Spleen (tissue), 11 donors: ENCODE measurements at regions not wholly inside any gene's neighbourhood (a gene's known extent, or its start where the extent isn't known, plus 50 kb on each side); places are given as distances from the start of the nearest gene placed in this dataset.

Experiments
- DNase-seq: peaks from one replicate; pipeline ENCODE4 v3.0.0-alpha.2; 2020
- H3K27ac ChIP-seq, 8 donors: fragments of 200-600 bp; sonication (generic) in 7 of 8; 1 replicate in 4 of 8; 2 replicates in 4 of 8; pipeline versions ENCODE4 v1.5.0 to v1.8.0; 2016 to 2021; ENCODE audit warnings: inconsistent platforms in 4 of 8, mild to moderate bottlenecking in 4 of 8, moderate library complexity in 1 of 8
- H3K27me3 ChIP-seq, 7 donors: fragments of 200-600 bp; sonication (generic) in 6 of 7; replicated peaks in 1 of 7; 1 replicate in 4 of 7; 2 replicates in 3 of 7; pipeline versions ENCODE4 v1.5.0 to v1.8.0; 2016 to 2021; ENCODE audit warnings: inconsistent platforms in 3 of 7, mild to moderate bottlenecking in 1 of 7
- H3K36me3 ChIP-seq, 6 donors: fragments of 200-600 bp; sonication (generic) in 5 of 6; 1 replicate in 4 of 6; 2 replicates in 2 of 6; pipeline versions ENCODE4 v1.5.0 to v1.8.0; 2016 to 2021; ENCODE audit warnings: inconsistent platforms in 2 of 6
- H3K4me1 ChIP-seq, 6 donors: fragments of 200-600 bp; sonication (generic) in 5 of 6; 1 replicate in 3 of 6; 2 replicates in 3 of 6; pipeline versions ENCODE4 v1.5.0 to v1.8.0; 2016 to 2021; ENCODE audit warnings: inconsistent platforms in 3 of 6
- H3K4me3 ChIP-seq, 8 donors: fragments of 200-600 bp; sonication (generic) in 7 of 8; 1 replicate in 4 of 8; 2 replicates in 4 of 8; pipeline versions ENCODE4 v1.5.0 to v1.8.0; 2016 to 2021; ENCODE audit warnings: inconsistent platforms in 4 of 8, mild to moderate bottlenecking in 4 of 8, moderate library complexity in 2 of 8
- H3K9me3 ChIP-seq, 8 donors: fragments of 200-600 bp; sonication (generic) in 7 of 8; 1 replicate in 4 of 8; 2 replicates in 4 of 8; pipeline versions ENCODE4 v1.5.0 to v1.8.0; 2016 to 2021; ENCODE audit warnings: inconsistent platforms in 4 of 8
- POLR2A ChIP-seq, 3 donors: fragments of 450-650 bp; IDR thresholded peaks; one replicate each; pipeline ENCODE4 v1.5.1; 2017; ENCODE audit warnings: antibody characterized with exemption in 3 of 3, mild to moderate bottlenecking in 1 of 3
- POLR2AphosphoS5 ChIP-seq, 3 donors: sonication (generic); formaldehyde crosslinking; IDR thresholded peaks; one replicate each; pipeline ENCODE4 v1.5.1; 2017; ENCODE audit warnings: antibody characterized with exemption in 3 of 3
- WGBS, 5 donors: extraction: QIAGEN DNeasy Blood & Tissue Kit in 3 of 5; methylation state at CpG; one replicate each; pipeline versions ENCODE4 v1.1.5 to v1.1.7; 2013 to 2018; 5-methylcytosine and 5-hydroxymethylcytosine counted together
- intact Hi-C: fragments of 100-400 bp; cut with DNase I; formaldehyde crosslinking; loops from one replicate; pipeline ENCODE4 v1.15.0; 2023; ENCODE audit warnings: low total_unique reads
- TF ChIP-seq, protein P1 (sequence below), 11 experiments: fragments of 200-600 bp in 7 of 11; fragments of 450-650 bp in 4 of 11; sonication (generic) in 4 of 11; IDR thresholded peaks in 8 of 11; conservative IDR thresholded peaks in 3 of 11; 1 replicate in 7 of 11; 2 replicates in 4 of 11; pipeline versions ENCODE4 v1.4.0 to v1.8.0; 2016 to 2021; ENCODE audit warnings: antibody characterized with exemption in 11 of 11, inconsistent platforms in 4 of 11, mild to moderate bottlenecking in 1 of 11
- donor health status: healthy with polysubstance abuse.
- donor health status: DM: no; HTN: no; CAD: no; lungs with moderate emphysema.
- donor health status: DM: no; HTN: no; CAD: no.
- donor health status: Bipolar disorder and iron deficiency.
- donor health status: healthy.
- donor health status: DM: no; HTN: no; CAD: no.
- donor health status: DM: yes; HTN: yes; CAD: no.

DNA sequence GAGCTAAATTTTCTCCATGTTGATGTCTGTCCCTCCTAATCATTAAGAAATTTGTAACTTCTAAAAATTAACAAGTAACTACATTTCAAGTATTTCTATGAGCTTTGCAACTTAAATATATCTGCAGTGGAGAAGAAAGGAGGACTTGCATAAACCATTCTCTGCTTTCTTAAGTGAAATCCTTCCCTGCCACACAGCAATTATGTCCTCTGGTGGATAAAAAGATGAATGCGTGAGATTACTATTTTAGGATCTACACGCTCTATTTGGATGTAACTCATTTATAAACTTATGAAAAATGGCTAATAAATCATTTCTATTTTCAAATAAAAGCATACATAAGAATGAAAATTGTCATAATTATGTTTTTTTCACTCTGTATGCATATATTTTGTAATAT lies 338.0 kb upstream of the PTCHD4 start:
- Histone ChIP-seq H3K4me1 (no peaks in the 10 kb centered on the region), H3K27me3 (no peaks in the 10 kb centered on the region), H3K36me3 (no peaks in the 10 kb centered on the region), H3K4me3 (no peak overlapping the region), H3K27ac (no peak overlapping the region), H3K9me3 (peaks cover 0 to 28% (median 13%) of the 10 kb centered on the region in 8 donors)
- no peak for DNase-seq
- TF ChIP-seq POLR2AphosphoS5 (IDR thresholded peaks at IDR 0.05) (no peak), POLR2A (IDR thresholded peaks at IDR 0.05) (no peak)
- TF ChIP-seq, protein P1, sequence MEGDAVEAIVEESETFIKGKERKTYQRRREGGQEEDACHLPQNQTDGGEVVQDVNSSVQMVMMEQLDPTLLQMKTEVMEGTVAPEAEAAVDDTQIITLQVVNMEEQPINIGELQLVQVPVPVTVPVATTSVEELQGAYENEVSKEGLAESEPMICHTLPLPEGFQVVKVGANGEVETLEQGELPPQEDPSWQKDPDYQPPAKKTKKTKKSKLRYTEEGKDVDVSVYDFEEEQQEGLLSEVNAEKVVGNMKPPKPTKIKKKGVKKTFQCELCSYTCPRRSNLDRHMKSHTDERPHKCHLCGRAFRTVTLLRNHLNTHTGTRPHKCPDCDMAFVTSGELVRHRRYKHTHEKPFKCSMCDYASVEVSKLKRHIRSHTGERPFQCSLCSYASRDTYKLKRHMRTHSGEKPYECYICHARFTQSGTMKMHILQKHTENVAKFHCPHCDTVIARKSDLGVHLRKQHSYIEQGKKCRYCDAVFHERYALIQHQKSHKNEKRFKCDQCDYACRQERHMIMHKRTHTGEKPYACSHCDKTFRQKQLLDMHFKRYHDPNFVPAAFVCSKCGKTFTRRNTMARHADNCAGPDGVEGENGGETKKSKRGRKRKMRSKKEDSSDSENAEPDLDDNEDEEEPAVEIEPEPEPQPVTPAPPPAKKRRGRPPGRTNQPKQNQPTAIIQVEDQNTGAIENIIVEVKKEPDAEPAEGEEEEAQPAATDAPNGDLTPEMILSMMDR (IDR thresholded peaks at IDR 0.05 in 8 of 11, conservative IDR thresholded peaks at IDR 0.05 in 3 of 11): no peak
- WGBS, 5 donors: 87 to 96% (median 93%) methylated on average over 2 of the region's 2 CpGs
- intact Hi-C loops: no loop called here

DNA sequence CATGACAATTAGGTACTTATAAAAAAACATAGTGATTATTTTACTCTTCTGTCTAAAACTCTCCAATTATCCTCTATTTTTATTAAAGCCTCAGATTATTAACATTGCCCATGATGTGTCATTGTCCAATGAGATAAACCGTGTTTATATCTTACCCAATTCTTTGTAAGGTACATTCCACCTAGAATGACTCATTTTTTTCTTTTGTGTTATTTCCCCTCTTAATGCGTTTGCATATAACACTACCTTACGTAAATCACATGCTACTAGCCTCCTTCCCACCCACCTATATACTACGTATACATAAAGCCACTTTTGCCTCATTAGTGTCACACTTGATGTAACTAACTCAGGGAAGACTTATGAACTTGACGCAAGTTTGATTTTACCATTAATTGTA lies 336.3 kb upstream of the PTCHD4 start:
- Histone ChIP-seq H3K27ac (no peak overlapping the region), H3K4me3 (no peak overlapping the region), H3K36me3 (no peaks in the 10 kb centered on the region), H3K4me1 (no peaks in the 10 kb centered on the region), H3K27me3 (no peaks in the 10 kb centered on the region), H3K9me3 (peaks cover 0 to 28% (median 13%) of the 10 kb centered on the region in 8 donors)
- TF ChIP-seq POLR2AphosphoS5 (IDR thresholded peaks at IDR 0.05) (no peak), POLR2A (IDR thresholded peaks at IDR 0.05) (no peak)
- TF ChIP-seq, protein P1 (IDR thresholded peaks at IDR 0.05 in 8 of 11, conservative IDR thresholded peaks at IDR 0.05 in 3 of 11): no peak
- 93 to 96% (median 95%) methylated on average over 5 of the region's 5 CpGs for WGBS, 5 donors
- DNase-seq: no peak
- intact Hi-C loops: no loop called here

DNA sequence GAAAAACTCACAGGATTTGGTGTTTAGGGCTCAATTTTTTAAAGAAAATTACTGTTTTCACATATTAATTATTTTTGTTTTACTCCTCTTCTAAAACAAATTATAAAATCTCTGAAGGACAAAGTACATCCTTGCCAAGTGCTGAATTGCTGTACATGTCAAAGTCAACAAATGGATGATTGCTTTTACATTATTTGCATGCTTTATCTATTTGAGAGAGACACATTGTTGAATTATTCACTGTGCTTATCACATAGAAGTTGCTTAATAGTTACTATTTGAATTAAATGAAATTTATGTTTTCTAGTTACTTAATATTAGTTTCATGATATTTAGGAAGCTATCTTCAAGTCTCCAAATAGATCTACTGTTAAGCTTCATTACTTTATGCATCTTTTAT lies 318.6 kb upstream of the PTCHD4 start:
- H3K9me3 ChIP-seq: peaks cover 0 to 6% (median 0%) of the 10 kb centered on the region in 8 donors
- no peaks in the 10 kb centered on the region for H3K36me3 ChIP-seq
- no peak for DNase-seq
- TF ChIP-seq POLR2AphosphoS5 (IDR thresholded peaks at IDR 0.05) (no peak), POLR2A (IDR thresholded peaks at IDR 0.05) (no peak)
- TF ChIP-seq, protein P1 (IDR thresholded peaks at IDR 0.05 in 8 of 11, conservative IDR thresholded peaks at IDR 0.05 in 3 of 11): no peak
- H3K4me1 ChIP-seq: no peaks in the 10 kb centered on the region
- H3K27ac ChIP-seq: no peak overlapping the region
- H3K27me3 ChIP-seq: no peaks in the 10 kb centered on the region
- H3K4me3 ChIP-seq: no peak overlapping the region
- intact Hi-C loops: no loop called here

DNA sequence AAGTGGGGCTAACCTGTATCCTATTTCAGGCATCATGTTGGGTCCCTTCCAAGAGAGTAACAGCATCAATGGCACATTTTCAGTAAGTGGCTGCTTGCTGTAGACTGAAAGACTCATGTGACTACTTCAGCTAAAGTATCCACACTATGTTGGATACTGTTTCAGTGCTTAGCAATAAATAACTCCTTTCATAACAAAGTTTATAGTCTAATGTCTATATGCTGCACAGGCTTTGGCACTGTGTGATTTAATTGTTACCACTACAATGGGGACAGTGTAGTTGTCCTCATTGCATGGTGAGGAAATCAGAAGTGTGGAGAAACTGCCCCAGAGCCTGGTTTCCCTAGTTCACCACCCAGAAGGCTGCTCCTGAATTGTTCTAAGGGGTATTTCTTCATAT lies 318.0 kb upstream of the PTCHD4 start:
- no peak for DNase-seq
- no peaks in the 10 kb centered on the region for H3K36me3 ChIP-seq
- no peak overlapping the region for H3K4me3 ChIP-seq
- intact Hi-C loops: no loop called here
- TF ChIP-seq POLR2A (IDR thresholded peaks at IDR 0.05) (no peak), POLR2AphosphoS5 (IDR thresholded peaks at IDR 0.05) (no peak)
- TF ChIP-seq, protein P1 (IDR thresholded peaks at IDR 0.05 in 8 of 11, conservative IDR thresholded peaks at IDR 0.05 in 3 of 11): no peak
- H3K27ac ChIP-seq: no peak overlapping the region
- no peaks in the 10 kb centered on the region for H3K27me3 ChIP-seq
- H3K9me3 ChIP-seq: peaks cover 0 to 6% (median 0%) of the 10 kb centered on the region in 8 donors
- no peaks in the 10 kb centered on the region for H3K4me1 ChIP-seq
